ENCODE measurements at regions not wholly inside any gene's neighbourhood (a gene's known extent, or its start where the extent isn't known, plus 50 kb on each side); places are given as distances from the start of the nearest gene placed in this dataset.
"Not testable (repeated sequence)": the region's sequence is repeated elsewhere in the genome, so short reads cannot be mapped to it uniquely, and the experiment has no call there.

DNA sequence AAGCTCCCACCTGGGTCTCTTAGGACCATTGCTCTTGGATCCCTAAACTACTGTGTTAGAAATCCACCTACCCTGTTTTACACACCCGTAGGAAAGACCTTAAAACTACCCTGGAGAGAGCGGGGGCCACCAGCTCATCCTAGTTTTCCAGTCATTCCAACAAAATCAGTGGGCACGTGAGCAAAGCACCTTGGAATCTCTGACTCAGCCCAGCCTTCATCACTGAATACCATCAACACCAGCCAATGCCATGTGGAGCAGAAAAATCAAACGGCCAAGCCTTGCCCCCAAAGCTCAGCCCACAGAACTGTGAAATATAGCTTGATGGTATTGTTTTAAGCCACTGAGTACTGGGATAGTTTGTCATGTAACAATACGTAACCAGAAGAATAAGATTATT, 449.7 kb upstream of the CHAC2 start:
- H3K4me3 ChIP-seq (ENCODE audit: low read depth, low read length): no peak overlapping the region
- in situ Hi-C loops (cut with HindIII; ENCODE audit: low sequenced_read_pairs): no loop called here
- TF ChIP-seq, protein P1, sequence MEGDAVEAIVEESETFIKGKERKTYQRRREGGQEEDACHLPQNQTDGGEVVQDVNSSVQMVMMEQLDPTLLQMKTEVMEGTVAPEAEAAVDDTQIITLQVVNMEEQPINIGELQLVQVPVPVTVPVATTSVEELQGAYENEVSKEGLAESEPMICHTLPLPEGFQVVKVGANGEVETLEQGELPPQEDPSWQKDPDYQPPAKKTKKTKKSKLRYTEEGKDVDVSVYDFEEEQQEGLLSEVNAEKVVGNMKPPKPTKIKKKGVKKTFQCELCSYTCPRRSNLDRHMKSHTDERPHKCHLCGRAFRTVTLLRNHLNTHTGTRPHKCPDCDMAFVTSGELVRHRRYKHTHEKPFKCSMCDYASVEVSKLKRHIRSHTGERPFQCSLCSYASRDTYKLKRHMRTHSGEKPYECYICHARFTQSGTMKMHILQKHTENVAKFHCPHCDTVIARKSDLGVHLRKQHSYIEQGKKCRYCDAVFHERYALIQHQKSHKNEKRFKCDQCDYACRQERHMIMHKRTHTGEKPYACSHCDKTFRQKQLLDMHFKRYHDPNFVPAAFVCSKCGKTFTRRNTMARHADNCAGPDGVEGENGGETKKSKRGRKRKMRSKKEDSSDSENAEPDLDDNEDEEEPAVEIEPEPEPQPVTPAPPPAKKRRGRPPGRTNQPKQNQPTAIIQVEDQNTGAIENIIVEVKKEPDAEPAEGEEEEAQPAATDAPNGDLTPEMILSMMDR (IDR thresholded peaks at IDR 0.05; ENCODE audit: low read depth, low read length): no peak
- no peak for DNase-seq (ENCODE audit: low read depth, low spot score)

DNA sequence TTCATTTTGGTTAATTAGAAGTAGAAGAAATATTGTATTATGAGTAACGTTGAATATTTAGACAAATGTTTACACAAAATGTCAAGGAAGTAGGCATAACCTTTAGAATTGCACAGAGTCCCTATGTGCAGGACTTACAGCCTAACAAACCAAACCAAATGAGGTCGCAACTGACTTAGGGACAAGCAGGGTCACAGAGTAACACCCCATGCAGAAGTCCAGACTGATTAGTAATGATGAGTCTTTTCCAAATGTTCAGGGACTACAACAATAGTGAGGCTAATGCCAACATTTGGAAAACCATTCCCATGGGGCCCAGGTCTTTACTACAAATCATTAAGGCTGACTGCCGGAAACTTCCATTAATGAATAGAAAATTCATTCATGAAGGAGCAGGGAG, 452.5 kb upstream of the CHAC2 start:
- TF ChIP-seq, protein P1 (IDR thresholded peaks at IDR 0.05; ENCODE audit: low read depth, low read length): no peak
- H3K4me3 ChIP-seq (ENCODE audit: low read depth, low read length): no peak overlapping the region
- in situ Hi-C loops (cut with HindIII; ENCODE audit: low sequenced_read_pairs): no loop called here
- DNase-seq (ENCODE audit: low read depth, low spot score): no peak

DNA sequence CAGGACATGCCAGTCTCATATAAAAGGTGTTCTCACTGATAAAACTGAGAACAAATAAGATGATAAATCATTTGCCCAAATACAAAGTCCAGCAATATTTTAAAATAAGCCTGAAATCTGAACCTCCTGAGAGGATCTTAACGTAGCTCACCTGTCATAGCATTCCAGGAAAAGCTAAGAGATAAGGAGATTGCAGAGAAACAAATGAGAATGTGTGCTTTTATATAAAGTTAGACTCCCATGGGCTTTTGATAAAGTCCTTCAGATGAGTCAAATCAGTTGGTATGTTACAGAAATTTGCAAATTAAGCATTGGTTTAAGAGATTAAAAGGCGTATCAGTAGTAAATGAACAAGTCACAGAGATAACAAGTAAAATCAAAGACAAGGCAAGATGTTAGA, 452.9 kb upstream of the CHAC2 start:
- in situ Hi-C loops (cut with HindIII; ENCODE audit: low sequenced_read_pairs): no loop called here
- H3K4me3 ChIP-seq (ENCODE audit: low read depth, low read length): no peak overlapping the region
- DNase-seq (ENCODE audit: low read depth, low spot score): no peak
- TF ChIP-seq, protein P1 (IDR thresholded peaks at IDR 0.05; ENCODE audit: low read depth, low read length): no peak

DNA sequence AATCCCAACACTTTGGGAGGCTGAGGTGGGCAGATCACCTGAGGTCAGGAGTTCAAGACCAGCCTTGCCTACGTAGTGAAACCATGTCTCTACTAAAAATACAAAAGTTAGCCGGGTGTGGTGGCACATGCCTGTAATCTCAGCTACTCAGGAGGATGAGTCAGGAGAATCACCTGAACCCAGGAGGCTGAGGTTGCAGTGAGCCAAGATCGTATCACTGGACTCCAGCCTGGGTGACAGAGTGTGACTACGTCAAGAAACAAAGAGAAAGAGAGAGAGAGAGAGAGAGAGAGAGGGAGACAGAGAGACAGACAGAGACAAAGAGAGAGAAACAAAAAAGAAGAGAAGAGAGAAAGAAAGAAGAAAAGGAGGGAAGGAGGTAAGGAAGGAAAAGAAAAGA, 454.0 kb upstream of the CHAC2 start:
- in situ Hi-C loops (cut with HindIII; ENCODE audit: low sequenced_read_pairs); H3K4me3 ChIP-seq (ENCODE audit: low read depth, low read length); DNase-seq (ENCODE audit: low read depth, low spot score): not testable (repeated sequence)

DNA sequence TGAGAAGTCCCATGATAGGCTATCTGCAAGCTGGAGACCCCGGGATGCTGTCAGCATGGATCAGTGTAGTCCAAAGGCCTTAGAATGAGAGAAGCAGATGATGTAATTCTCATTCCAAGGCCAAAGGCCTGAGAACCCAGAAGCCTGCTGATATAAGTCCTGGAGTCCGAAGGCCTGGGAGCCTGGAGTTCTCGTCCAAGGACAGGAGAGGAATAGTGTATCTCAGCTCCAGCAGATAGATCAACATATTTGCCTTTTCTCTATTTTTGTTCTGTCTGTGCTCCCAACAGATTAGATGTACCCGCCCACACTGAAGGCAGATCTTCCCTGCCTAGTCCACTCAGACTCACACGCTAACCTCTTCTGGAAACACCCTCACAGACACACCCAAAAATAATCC, 454.9 kb upstream of the CHAC2 start:
- H3K4me3 ChIP-seq (ENCODE audit: low read depth, low read length): no peak overlapping the region
- DNase-seq (ENCODE audit: low read depth, low spot score): no peak
- in situ Hi-C loops (cut with HindIII; ENCODE audit: low sequenced_read_pairs): no loop called here
- TF ChIP-seq, protein P1 (IDR thresholded peaks at IDR 0.05; ENCODE audit: low read depth, low read length): no peak

GRCh38 chr2:53312181-53312580, 455.4 kb upstream of the CHAC2 start:
- TF ChIP-seq, protein P1 (IDR thresholded peaks at IDR 0.05; ENCODE audit: low read depth, low read length): no peak
- in situ Hi-C loops (cut with HindIII; ENCODE audit: low sequenced_read_pairs): no loop called here

GRCh38 chr2:53303012-53303578, 464.5 kb upstream of the CHAC2 start:
- in situ Hi-C loops (cut with HindIII; ENCODE audit: low sequenced_read_pairs): no loop called here
- no peak overlapping the region for H3K4me3 ChIP-seq (ENCODE audit: low read depth, low read length)
- TF ChIP-seq, protein P1 (IDR thresholded peaks at IDR 0.05; ENCODE audit: low read depth, low read length): no peak
- no peak for DNase-seq (ENCODE audit: low read depth, low spot score)

More at GRCh38 chr2:53312181-53312580, 455.4 kb upstream of the CHAC2 start:
- DNase-seq (ENCODE audit: low read depth, low spot score): no peak
- no peak overlapping the region for H3K4me3 ChIP-seq (ENCODE audit: low read depth, low read length)
